GM21515 (cell line): ENCODE measurements at regions not wholly inside any gene's neighbourhood (a gene's known extent, or its start where the extent isn't known, plus 50 kb on each side); places are given as distances from the start of the nearest gene placed in this dataset.
"Not testable (repeated sequence)": the region's sequence is repeated elsewhere in the genome, so short reads cannot be mapped to it uniquely, and the experiment has no call there.

Experiments
- ATAC-seq: cut with Tn5 transposase; IDR thresholded peaks from one replicate; pipeline ENCODE4 v1.9.1; 2021; ENCODE audit not compliant: unreplicated experiment

DNA sequence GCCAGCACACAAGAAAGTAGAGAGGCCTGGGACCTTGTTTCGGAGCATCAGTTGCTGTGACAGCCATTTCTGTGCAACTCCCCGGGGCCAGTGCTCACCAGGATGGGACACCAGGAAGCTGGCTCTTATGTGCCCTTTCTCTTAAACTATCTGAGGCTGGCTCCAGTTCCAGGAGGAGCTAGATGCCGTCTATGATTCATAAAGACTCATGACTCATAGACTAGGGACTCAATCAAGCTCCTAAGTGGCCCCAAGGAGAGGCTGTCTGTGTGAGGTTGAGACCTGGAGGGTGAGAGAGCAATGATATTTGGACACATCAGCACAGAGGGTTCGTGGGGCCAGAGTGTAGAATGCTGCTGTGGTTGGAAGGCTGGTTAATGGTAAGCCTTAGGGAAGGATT lies 580.1 kb downstream of the CCSER2 start:
- ATAC-seq: no peak

DNA sequence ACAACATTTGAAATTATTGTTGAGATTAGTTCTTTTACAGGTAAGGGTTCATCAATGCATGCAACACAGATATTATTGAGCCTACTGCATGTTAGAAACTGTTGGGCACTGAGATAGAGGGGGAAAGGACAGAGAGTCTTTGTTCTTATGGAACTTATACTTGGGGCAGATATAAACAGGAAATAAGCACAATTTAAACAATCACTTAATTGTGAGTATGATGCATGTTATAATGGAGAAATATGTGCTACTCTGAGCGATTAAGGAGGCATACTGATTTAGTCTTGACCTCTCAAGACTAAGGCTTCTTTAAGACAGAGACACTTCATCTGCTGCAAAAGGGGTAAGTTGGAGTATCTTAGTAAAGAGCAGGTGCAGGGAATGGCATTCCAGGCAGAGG lies 593.3 kb downstream of the CCSER2 start:
- no peak for ATAC-seq

DNA sequence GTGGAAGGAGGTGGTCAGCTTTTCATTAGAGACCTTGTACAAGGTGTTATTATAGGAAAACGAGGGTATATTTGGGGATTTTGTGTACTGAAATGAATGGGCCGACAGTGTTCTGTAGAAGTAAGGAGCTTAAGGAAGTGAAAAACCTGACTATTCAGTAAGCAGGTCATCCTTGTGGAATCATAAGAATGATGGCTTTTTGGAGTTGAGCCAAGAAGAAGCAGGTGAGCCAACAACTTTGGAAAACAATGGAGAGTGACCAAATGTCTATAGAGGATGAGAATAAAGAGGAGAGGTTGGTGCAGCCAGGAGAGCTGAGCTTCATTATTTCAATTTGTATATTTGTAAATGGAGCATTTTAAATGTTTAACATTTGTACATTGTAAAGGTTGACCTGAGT lies 595.7 kb downstream of the CCSER2 start:
- no peak for ATAC-seq

DNA sequence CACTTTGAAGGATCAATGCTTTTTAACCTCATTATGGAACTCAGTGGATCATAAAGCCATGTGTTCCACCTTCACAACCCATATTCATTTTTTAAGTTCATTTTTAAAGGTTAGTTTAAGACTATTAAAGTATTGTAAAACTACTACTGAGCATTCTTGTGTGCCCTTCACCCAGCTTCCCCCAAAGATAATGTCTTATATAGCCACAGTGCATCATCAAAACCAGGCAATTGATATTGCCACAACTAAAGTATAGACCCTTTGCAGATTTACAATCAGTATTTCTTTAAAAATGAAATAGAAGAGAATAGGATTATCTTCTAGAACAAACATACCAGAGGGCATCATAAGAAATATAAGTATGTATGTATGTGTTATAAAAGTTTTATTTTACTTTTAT lies 597.1 kb downstream of the CCSER2 start:
- ATAC-seq: no peak

DNA sequence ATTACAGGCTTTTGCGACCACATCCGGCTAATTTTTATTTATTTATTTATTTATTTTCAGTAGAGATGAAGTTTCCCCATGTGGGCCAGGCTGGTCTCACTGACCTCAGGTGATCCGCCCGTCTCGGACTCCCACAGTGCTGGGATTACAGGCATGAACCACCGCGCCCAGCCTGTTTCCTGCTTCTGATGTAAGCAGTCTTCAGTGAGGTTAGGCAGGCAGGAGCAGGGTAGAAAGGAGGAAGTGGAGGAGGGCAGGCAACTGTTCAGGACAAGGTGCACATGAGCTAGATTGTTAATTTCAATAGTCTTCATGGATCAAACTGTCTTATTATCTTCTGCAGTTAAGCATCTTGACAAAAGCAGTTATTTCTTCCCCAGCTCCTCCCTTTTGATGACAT lies 605.0 kb downstream of the CCSER2 start:
- no peak for ATAC-seq

DNA sequence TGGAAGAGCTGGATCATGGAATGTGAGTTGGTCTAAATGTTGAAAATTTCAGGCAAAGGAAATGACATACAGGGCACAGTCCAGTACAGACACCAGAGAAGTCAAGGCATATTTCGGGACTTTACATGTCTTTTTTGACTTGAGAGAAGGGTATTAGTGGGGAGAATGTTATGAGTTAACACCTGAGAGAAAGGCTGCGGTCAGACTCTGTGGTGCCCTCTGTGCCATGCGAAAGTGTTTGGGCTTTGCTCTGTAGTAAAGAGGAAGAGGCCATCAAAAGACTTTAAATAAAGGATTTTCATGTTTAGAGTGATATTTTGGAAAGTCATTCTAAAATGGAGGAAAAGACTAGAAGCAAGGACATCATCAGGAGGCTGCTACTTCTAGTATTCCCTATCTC lies 607.4 kb downstream of the CCSER2 start:
- ATAC-seq: no peak

DNA sequence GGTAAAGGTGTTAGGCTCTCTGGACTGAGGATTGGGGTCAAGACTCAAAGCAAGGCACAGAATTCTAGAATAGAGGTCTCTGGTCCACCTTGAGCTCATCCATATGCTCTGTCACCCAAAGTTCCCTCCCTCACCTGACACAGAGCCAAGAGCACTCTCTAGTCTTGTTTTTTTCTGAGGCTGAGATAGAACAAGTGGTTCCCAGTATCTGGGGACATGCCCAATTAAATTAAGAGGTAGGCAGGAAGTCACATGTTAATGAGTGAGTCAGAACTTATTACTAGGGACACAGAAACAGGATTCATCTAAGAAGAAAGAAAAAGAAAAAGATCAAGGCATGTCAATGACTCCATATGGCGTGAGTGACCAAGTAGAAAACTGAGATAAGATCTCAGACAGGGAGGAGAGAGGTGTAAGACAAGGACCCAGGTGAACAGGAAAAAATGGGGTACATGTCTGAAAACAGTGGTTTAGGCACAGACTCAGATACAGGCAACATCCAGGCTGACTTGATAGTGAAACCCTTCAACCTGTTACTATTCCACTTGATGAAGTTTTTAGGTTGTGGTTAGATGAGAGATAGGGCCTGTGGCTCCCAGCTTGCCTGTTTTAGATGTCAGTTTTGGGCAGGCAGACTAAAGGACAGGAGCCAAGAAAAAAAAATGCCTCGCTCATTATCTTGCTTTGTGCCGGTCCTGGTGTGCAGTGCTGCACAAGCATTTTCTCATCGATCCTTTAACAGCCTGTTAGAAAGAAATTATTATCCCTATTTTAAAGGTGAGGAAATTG lies 609.9 kb downstream of the CCSER2 start:
- ATAC-seq: no peak

DNA sequence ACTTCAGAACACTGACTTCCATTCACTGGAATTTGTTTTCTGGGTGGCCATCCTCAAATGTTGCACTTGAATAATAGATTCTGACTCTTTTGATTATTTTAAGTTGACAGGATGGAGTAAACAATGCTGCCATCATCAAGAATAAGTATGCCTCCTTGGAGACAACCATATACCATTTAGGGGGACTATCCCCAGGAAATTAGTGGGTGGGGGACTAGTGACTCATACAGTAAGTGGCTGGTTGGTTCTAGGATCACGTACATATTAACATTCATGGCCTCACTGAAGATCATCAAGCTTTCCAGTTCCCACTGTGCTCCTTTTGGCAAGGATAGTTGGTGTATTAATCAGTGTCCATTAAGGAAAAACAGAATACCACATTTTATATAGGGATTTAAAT lies 615.2 kb downstream of the CCSER2 start:
- no peak for ATAC-seq

DNA sequence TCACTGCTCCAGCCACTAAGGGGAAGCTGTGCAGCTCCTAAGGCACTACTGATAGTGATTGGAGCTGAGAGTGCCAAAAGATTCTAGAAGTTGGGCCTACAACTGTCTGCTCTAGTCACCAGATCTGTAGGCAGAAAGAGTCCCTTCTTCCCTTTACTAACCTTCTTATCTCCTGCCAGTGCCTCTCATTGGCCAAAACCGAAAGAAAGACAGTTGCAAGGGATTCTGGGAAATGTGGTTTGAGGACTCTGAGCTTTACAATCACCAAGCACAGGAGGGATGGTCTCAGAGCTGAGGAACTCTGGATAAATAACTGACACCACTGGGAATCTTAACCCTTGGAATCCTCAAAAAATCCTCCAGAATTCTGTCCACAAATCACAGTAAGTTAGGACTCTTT lies 615.8 kb downstream of the CCSER2 start:
- no peak for ATAC-seq

DNA sequence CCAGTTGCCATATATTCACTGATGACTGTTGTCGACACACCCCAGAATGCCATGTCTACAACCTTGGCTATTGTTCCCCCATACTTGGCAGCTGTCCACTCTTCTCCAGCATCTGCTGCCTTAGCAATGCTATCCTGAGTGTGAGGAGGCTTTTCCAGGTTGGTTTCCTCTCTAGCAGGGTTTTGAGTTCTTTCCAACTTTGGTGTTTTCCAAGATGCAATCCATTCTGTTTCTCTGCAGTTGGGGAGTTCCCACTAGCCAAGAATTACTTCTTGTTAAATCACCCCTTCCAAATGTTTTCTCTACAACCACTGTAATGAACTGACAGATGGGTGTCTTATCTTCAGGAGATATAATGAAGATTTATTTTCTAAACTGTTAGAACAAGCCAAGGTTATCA lies 617.4 kb downstream of the CCSER2 start:
- ATAC-seq: no peak

DNA sequence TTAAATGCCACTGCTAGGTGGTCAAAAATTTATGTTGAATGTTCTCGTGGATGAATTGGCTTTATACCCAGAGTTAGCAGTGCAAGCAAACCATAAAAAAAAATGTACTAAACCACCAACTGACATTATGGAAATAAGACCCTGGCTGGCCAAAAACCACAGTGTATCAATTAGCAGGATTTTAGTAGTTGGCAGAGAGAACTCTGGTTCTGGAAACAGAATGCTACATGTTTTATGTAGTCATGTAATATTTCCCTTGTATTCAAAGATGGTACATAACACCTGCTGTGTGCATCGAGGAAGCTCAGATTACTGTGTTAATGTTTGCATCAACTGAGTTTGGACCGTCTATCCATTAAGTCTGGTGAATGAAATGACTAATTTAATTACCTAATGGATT lies 618.5 kb downstream of the CCSER2 start:
- no peak for ATAC-seq

DNA sequence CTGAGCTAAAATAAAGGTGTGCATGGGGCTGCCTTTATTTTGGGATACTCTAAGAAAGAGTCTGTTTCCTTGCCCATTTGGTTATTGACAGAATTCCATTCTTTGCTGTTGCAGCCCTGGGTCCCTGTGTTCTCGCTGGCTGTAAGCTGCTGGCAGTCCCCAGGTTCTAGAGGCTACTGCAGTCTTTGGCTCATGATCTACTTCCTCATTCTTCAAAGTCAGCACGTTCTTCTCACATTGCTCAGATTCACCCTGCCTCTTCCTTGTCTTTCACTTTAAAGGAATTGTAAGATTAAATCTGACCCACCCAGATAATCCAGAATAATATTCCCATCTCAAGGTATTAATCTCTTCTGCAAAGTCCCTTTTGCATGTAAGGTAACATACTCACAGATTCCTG lies 620.3 kb downstream of the CCSER2 start:
- no peak for ATAC-seq

DNA sequence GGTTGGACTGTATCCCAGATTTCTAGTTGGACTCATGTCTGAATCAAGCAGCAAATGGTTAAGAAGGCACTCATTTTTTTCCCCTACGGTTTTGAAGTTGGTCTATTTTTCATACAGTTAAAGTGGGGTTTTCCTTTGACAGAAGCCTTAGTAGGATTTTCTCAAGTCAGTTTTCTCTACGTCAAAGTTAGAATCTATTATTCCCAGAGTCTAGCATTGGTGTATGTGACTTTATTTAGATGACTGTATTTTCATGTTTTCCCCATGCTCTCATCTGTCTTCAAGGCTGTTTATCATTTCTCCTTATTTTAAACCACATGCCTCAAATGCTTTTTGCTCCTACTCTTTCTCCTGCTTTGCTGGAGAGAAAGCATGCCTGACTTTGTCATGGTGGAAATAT lies 623.2 kb downstream of the CCSER2 start:
- ATAC-seq: no peak

DNA sequence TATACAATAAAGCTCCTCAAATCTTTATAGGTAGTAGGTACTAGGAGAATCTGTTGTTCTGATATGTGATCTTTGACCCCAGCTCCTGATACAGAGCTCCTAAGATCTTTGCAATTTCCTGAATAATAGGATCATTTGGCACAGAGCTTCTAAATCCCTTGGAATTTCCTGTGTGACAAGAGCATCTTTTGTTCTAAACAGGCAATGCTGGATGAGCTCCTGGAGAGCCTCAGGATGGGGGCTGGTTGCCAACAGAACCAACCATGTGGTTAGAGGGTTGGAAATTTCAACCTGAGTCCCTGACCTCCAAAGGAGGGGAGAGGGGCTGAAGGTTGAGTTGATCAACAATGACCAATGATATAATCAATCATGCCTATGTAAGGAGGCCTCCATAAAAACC lies 629.0 kb downstream of the CCSER2 start:
- no peak for ATAC-seq

DNA sequence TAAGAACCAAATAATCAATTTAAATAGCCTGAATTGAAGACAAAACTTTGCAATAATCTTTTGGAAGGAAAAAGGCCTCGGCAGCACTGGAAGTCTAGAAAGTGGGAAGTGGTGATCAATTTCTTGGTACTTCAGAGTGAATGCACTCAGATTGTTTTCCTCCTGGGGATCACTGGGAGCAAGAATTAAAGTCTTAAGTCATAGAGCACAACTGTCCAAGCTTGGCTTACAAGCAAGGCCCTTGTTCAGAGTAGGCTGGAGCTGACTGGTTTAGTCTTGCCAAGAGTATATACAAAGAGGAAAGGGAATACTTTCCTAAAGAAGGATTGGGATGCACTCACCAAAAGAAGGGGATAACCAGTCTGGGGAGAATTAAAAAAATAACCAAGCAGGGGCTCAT lies 637.1 kb downstream of the CCSER2 start:
- ATAC-seq: no peak

DNA sequence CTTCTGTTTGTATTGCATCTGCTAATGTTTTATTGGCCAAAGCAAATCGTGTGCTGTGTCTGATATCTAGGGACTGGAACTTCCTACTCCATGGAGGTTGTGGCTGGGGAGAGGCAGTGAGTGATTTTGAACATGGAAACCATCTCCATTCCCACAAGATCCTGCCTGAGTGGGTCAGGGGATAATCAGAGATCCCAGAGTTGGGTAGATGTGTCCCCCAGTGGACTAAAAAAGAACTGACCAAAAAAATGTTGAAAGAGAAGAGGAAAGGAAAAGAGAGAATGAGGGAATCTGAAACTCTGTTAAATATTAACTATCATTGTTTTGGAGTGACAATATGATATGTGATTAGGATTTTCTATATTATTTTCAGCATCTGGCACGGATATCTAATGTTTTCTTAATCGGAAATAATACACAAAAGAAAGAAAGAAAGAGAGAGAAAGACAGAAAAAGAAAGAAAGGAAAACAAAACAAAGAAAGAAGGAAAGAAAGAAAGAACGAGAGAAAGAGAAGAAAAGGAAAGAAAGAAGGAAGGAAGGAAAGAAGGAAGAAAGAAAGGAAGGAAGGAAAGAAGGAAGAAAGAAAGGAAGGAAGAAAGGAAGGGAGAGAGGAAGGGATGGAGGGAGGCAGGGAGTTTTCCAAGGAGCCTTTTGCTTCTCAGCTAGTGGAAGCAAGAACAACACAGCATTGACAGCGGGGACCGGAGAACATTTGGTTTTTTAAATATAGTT lies 638.5 kb downstream of the CCSER2 start:
- ATAC-seq: no peak

DNA sequence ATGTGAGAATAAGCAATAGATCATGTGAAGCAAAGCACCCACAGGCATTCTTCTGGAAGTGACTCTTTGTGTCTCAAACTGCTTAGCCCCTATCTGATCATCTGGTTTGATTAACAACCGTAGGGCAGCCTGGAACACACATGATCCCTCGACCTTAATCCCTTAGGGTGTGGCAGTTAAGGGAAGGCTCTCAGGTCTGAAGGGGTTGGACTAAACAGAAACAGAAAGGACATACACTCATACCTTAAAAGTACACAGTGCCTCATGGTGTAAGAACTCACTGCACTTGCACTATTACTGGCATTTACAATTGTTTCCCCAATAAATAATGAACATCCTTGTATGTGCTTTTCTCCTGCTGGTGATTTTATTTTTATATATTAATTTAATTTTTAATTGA lies 640.9 kb downstream of the CCSER2 start:
- not testable (repeated sequence) for ATAC-seq

DNA sequence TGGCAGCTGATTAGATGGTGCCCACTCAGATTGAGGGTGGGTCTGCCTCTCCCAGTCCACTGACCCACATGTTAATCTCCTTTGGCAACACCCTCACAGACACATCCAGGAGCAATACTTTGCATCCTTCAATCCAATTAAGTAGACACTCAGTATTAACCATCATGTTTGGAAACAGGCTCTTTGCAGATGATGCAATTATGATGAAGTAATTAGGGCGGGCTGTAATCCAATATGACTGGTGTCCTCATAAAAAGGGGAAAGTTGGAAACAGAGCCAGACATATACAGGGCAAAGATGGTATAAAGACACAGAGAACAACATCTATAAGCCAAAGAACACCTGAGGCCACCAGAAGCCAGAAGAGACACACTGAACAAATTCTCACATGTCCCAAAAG lies 658.6 kb downstream of the CCSER2 start:
- ATAC-seq: no peak

DNA sequence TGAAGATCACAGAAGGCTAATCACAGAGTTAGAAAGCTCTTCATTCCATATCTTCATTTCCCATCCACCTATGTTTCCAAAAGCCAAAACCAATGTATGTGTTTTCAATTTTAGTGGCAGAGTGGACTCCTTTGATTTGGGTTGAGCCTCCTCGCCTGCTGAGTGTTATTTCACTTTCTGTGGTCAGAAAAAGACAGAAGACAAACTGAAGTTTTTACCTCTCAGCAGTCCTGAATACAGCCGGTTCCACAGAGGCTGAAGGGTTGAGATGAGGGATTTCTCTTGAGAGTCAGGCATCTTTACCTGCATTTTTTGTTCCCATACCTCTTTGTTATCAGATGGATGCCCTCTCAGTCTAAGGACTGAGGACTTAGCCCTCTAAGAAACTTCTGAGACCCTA lies 659.6 kb downstream of the CCSER2 start:
- no peak for ATAC-seq

DNA sequence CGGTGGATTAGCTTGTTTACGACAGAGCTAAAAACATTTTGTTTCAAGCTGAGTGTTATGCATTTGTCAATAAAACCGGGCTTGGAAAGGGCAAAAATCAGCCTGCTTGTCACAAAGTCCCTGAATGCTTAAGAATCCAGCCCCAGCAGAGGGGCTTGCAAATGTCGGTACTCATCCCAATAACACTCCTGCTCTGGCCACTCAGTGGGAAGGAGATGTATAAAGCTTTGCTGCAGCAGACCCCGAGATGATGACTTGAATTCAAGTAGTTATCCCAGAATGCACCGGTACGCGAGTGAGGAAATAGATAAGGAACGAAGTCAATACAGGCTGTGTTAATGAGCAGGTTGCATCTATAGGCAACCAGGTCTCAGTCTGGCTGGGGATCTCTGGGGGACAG lies 662.3 kb downstream of the CCSER2 start:
- ATAC-seq: no peak

DNA sequence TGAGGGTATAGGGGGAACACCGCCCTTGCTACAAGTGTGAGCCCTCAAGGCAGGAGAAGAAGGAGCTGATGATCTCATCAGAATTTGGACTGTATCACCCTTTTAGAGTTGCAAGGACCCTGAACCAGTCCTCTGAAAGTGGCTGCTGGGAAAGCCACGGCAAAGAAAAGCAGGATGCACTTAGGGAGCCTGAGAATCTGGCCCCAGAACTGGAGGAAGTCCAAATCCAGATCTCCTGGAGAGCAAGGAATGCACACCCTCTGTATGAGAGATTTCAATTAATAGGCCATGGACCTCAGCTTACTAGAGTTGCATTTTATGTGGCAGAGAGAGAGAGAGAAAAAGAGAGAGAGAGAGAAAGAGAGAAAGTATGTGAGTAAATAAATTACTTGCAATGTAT lies 662.9 kb downstream of the CCSER2 start:
- no peak for ATAC-seq

DNA sequence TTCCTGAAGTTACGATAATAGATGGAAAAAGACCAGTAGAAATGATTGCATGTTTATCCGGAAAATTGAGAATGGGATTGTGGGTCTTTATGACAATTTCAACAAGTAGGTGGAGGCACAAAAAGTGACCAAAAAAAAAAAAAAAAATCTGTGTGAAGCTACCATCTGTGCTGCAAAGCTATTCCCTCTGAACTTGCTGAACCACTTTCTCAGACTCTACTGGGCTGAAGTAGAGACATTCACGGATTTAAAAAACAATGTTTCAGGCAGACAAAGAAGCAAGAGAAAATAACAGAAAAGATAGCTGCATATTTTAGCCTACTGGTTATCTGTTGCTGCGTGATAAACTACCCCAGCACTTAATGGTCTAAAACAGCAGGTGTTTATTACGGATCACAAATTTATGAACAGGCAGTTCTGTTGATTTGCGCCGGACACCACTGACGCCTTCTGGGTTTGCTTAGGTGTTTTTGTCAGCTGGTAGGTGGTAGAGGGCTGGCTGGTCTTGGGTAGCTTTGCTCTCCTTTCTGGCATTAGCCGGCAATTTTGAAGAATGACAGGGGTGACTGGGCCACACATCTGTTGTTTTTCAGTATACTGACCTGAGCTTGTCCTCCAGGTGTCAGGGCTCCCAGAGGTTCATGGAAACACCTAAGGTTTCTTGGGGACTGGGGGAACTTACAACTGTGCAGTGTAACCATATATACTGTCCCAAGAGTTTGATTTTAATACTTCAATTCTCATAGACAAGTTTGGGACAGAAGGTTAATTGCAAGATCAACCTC lies 665.1 kb downstream of the CCSER2 start:
- ATAC-seq: no peak
